SW 1271 (cell line): ENCODE measurements at regions not wholly inside any gene's neighbourhood (a gene's known extent, or its start where the extent isn't known, plus 50 kb on each side); places are given as distances from the start of the nearest gene placed in this dataset.
"Not testable (repeated sequence)": the region's sequence is repeated elsewhere in the genome, so short reads cannot be mapped to it uniquely, and the experiment has no call there.

Experiments used
- DNase-seq, 2 experiments: peaks; one replicate each; lab custom pipeline; 2025; lab: John Stamatoyannopoulos, UW

GRCh38 chr6:151671195-151671594 lies 136.3 kb upstream of the ESR1 start:
- DNase-seq, result no peak

- no peak for DNase-seq
Observed at GRCh38 chr6:151674578-151674977, 132.9 kb upstream of the ESR1 start.

- DNase-seq, result peak in 1 of 2 experiments; percentile 34
Observed at GRCh38 chr6:151675746-151676459, 131.6 kb upstream of the ESR1 start.

- DNase-seq, result no peak
Observed at GRCh38 chr6:151676460-151676945, 131.0 kb upstream of the ESR1 start.

- DNase-seq, result no peak
Observed at GRCh38 chr6:151677404-151677803, 130.1 kb upstream of the ESR1 start.

GRCh38 chr6:151679081-151679480 lies 128.4 kb upstream of the ESR1 start:
- DNase-seq, result no peak

GRCh38 chr6:151679941-151680340 lies 127.5 kb upstream of the ESR1 start:
- DNase-seq, result no peak

GRCh38 chr6:151680846-151681432 lies 126.5 kb upstream of the ESR1 start:
- no peak for DNase-seq

- DNase-seq, result no peak
Observed at GRCh38 chr6:151681433-151682059, 125.9 kb upstream of the ESR1 start.

GRCh38 chr6:151682251-151682650 lies 125.2 kb upstream of the ESR1 start:
- no peak for DNase-seq

GRCh38 chr6:151682922-151683321 lies 124.6 kb upstream of the ESR1 start:
- DNase-seq, result no peak

GRCh38 chr6:151683381-151683780 lies 124.1 kb upstream of the ESR1 start:
- DNase-seq, result no peak

GRCh38 chr6:151689499-151690201 lies 117.8 kb upstream of the ESR1 start:
- no peak for DNase-seq

- DNase-seq, result no peak
Observed at GRCh38 chr6:151690303-151690702, 117.2 kb upstream of the ESR1 start.

- DNase-seq, result no peak
Observed at GRCh38 chr6:151690768-151691562, 116.5 kb upstream of the ESR1 start.

- DNase-seq, result no peak
Observed at GRCh38 chr6:151692216-151692615, 115.3 kb upstream of the ESR1 start.

- DNase-seq, result no peak
Observed at GRCh38 chr6:151693366-151693765, 114.1 kb upstream of the ESR1 start.

- DNase-seq, result no peak
Observed at GRCh38 chr6:151695156-151695555, 112.3 kb upstream of the ESR1 start.

- not testable (repeated sequence) for DNase-seq
Observed at GRCh38 chr6:151696302-151696701, 111.2 kb upstream of the ESR1 start.

- DNase-seq, result no peak
Observed at GRCh38 chr6:151698931-151699700, 108.4 kb upstream of the ESR1 start.

- no peak for DNase-seq
Observed at GRCh38 chr6:151699719-151700118, 107.8 kb upstream of the ESR1 start.
